AG04450 (cell line): ENCODE measurements at regions not wholly inside any gene's neighbourhood (a gene's known extent, or its start where the extent isn't known, plus 50 kb on each side); places are given as distances from the start of the nearest gene placed in this dataset.
A peak's percentile ranks its signal among the peaks of the same experiment; 100 is the strongest.

Source experiments
- CTCF ChIA-PET: fragments of 300-600, 350-600 bp; formaldehyde crosslinking; extraction: SDS; loops from one replicate; lab custom pipeline; 2022; ENCODE audit warnings: antibody characterized with exemption, inconsistent platforms; lab: Charles Lee
- POLR2A ChIA-PET: fragments of 350-600 bp; formaldehyde crosslinking; extraction: SDS; loops from one replicate; lab custom pipeline; 2021; ENCODE audit warnings: antibody characterized with exemption, inconsistent platforms; lab: Yijun Ruan, JAX
- DNase-seq: peaks from one replicate; pipeline ENCODE4 v3.0.0-alpha.2; 2011; ENCODE audit warnings: low read depth, low spot score
- H3K27ac ChIP-seq: one replicate; pipeline ENCODE4 v1.5.1; 2012; ENCODE audit warnings: low read depth, low read length, control low read depth
- H3K27me3 ChIP-seq: one replicate; pipeline ENCODE4 v1.6.0; 2012; ENCODE audit warnings: low read length; ENCODE audit not compliant: control insufficient read depth, insufficient read depth
- H3K4me3 ChIP-seq: 2 replicates; pipeline ENCODE4 v1.5.1; 2011; ENCODE audit warnings: mild to moderate bottlenecking, low read depth, low read length, control low read depth
- H3K9me3 ChIP-seq: 2 replicates; pipeline ENCODE4 v1.5.1; 2012; ENCODE audit warnings: low read length; ENCODE audit not compliant: control insufficient read depth, insufficient read depth
- TF ChIP-seq, protein P1 (sequence below): IDR thresholded peaks from 2 replicates; pipeline ENCODE4 v1.5.1; 2011; ENCODE audit warnings: low read depth, low read length, control low read depth, inconsistent platforms

DNA sequence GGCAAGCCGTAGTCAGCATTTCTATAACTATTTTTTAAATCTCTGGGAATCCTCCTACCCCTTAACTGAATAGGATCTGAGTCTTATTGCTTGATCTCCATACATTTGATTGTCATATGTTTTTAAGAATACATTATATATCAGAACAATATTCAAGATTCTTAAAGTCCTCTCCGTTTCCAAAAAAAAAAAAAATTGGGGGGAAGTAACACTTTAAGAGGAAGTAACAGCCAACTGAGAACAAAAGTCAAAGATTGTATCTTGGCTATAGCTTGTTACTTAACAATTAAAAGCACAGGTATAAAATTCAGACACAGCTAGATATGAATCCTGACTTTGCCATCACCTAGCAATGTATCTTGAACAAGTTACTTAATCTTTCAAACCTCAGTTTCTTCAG is 169.9 kb upstream of the ADO start:
- CTCF ChIA-PET = interaction anchor here (1.6 kb wide), 1 partner anchor 24 kb away, joined by 9 read pairs; no protein-coding TSS in a partner anchor
- POLR2A ChIA-PET = no interaction called here
- DNase-seq = no peak
- no peak overlapping the region for H3K4me3 ChIP-seq
- no peaks in the 10 kb centered on the region for H3K27me3 ChIP-seq
- no peak overlapping the region for H3K27ac ChIP-seq
- no peaks in the 10 kb centered on the region for H3K9me3 ChIP-seq
- TF ChIP-seq, protein P1, sequence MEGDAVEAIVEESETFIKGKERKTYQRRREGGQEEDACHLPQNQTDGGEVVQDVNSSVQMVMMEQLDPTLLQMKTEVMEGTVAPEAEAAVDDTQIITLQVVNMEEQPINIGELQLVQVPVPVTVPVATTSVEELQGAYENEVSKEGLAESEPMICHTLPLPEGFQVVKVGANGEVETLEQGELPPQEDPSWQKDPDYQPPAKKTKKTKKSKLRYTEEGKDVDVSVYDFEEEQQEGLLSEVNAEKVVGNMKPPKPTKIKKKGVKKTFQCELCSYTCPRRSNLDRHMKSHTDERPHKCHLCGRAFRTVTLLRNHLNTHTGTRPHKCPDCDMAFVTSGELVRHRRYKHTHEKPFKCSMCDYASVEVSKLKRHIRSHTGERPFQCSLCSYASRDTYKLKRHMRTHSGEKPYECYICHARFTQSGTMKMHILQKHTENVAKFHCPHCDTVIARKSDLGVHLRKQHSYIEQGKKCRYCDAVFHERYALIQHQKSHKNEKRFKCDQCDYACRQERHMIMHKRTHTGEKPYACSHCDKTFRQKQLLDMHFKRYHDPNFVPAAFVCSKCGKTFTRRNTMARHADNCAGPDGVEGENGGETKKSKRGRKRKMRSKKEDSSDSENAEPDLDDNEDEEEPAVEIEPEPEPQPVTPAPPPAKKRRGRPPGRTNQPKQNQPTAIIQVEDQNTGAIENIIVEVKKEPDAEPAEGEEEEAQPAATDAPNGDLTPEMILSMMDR = no peak

DNA sequence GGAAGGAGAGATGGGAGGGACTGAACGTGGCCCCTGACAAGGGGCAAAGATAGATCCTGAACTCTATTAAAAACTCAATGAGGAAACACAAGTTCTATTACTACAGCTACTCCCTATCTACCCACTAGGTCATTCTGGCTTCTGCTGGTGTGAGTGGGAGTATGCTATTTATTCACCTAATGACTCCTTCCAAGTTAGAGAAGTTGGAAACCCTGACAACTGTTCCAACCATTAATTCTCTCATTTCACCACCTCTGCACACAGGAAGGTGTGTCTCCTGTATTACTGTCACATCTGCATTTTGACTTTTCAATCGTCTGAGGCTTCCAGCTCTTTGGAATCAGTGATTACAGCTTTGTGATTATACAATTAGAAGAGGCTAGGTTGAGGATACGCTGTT is 169.4 kb upstream of the ADO start:
- TF ChIP-seq, protein P1 = no peak
- POLR2A ChIA-PET = no interaction called here
- DNase-seq = no peak
- H3K27ac ChIP-seq = no peak overlapping the region
- CTCF ChIA-PET = interaction anchor here (1.6 kb wide), 1 partner anchor 25 kb away, joined by 9 read pairs; no protein-coding TSS in a partner anchor
- H3K4me3 ChIP-seq = no peak overlapping the region
- no peaks in the 10 kb centered on the region for H3K27me3 ChIP-seq
- H3K9me3 ChIP-seq = no peaks in the 10 kb centered on the region

DNA sequence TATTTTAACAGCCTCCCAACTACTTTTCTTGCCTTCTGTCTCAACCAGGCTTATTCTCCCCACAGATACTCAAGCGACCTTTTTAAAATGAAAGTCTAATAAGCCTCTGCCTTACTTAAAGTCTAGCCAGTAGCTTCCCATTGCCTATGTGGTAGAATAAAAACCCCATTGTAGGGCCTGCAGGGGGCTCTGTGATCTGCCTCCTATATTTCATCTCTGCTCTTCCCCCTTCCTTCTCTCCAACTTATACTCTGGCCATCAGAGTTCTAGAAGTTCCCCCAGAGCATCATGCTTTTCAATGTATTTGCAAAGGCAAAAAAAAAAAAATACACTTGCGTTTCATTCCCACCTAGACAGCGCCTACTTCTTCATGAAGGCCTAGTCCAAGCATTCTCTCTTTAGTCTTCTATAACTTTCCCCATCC is 167.7 kb upstream of the ADO start:
- Histone ChIP-seq H3K9me3 (no peaks in the 10 kb centered on the region), H3K27ac (peak overlapping the region; percentile 53), H3K27me3 (no peaks in the 10 kb centered on the region), H3K4me3 (peak overlapping the region; percentile 43)
- CTCF ChIA-PET = interaction anchor here (0.5 to 2.5 kb wide), 6 partner anchors 22 to 961 kb away, joined by 3 to 5 read pairs (median 4); partner anchors contain the start of gene EGR2
- TF ChIP-seq, protein P1 = peak; percentile 47
- POLR2A ChIA-PET = interaction anchor here (0.9 kb wide), 1 partner anchor 588 kb away, joined by 3 read pairs; no protein-coding TSS in a partner anchor
- no peak for DNase-seq

DNA sequence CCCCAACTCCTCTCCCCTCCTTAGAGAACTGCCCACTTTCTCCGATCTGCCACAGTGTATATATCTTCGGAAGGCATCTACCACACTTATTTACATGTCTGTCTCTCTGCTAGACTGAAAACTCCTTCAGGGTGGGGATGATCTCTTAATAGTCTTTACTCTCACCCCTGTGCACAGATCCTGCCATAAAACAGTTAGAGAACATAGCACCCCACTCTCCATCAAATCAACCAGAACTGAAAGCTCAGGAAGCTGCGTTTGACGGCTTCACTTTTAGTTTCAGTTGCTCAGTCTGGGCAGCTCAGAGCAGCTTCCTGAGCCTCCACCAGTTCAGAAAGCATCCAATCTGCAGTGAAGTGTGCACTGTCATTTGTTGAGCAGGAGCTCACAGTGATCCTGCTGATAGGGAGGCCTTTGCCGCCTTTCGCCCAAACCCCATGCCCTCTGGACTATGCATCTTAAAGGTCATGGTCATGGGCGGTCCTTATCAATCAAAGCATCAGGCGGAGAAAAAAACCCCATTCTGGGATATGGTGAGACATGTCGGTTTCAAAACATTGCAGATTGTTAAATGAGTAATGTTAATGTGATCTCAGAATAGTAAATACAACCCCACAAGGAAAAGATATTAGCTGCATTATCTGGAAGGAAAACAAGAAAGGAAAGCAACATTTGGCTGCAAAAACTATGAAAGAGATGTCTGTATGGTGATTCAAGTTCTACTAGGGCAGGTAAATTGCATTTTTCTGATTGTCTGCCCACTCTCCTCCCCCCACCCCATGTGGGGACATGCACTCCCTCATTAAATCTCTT is 167.1 kb upstream of the ADO start:
- H3K4me3 ChIP-seq = peak overlapping the region; percentile 43
- POLR2A ChIA-PET = interaction anchor here (0.8 to 1.0 kb wide), 4 partner anchors 19 to 588 kb away, joined by 3 to 5 read pairs (median 3); partner anchors contain the start of gene ADO
- no peaks in the 10 kb centered on the region for H3K9me3 ChIP-seq
- TF ChIP-seq, protein P1 = no peak
- H3K27ac ChIP-seq = peak overlapping the region; percentile 53
- DNase-seq = no peak
- CTCF ChIA-PET = interaction anchor here (0.9 to 2.5 kb wide), 3 partner anchors 22 to 165 kb away, joined by 3 to 5 read pairs (median 5); no protein-coding TSS in a partner anchor
- no peaks in the 10 kb centered on the region for H3K27me3 ChIP-seq
